ENCODE measurements at regions not wholly inside any gene's neighbourhood (a gene's known extent, or its start where the extent isn't known, plus 50 kb on each side); places are given as distances from the start of the nearest gene placed in this dataset.

DNA sequence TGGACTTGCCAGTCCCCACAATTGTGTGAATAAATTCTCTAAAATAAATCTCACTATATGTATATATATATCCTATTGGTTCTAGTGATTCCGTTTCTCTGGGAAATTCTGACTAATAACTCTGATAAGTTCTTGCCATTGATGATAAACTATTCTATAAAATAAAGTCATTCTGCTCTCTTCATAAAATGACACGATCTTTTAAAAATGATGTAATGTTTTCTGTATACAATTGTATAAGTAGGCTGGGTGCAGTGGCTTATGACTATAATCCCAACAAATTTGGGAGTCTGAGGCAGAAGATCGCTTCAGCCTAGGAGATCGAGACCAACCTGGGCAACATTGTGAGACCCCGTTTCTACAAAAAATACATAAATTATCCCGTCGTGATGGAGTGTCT lies 541.0 kb upstream of the ADGRL4 start:
- Histone ChIP-seq H3K9me3 (ENCODE audit: control insufficient read depth in 5 of 5, low read length in 5 of 5) (no peaks in the 10 kb centered on the region), H3K27ac (ENCODE audit: low read depth, low read length) (no peak overlapping the region), H3K36me3 (ENCODE audit: control insufficient read depth in 5 of 5, insufficient read depth in 5 of 5, low read length in 5 of 5) (no peaks in the 10 kb centered on the region), H3K4me1 (ENCODE audit: control insufficient read depth in 5 of 5, insufficient read depth in 5 of 5, low read length in 5 of 5) (no peaks in the 10 kb centered on the region), H3K27me3 (ENCODE audit: control insufficient read depth in 5 of 5, insufficient read depth in 4 of 5, low read length in 5 of 5) (no peaks in the 10 kb centered on the region), H3K4me3 (ENCODE audit: low read depth in 1 of 5, low read length in 5 of 5) (no peak overlapping the region), H3K9ac (ENCODE audit: low read length in 5 of 5) (no peak overlapping the region)

DNA sequence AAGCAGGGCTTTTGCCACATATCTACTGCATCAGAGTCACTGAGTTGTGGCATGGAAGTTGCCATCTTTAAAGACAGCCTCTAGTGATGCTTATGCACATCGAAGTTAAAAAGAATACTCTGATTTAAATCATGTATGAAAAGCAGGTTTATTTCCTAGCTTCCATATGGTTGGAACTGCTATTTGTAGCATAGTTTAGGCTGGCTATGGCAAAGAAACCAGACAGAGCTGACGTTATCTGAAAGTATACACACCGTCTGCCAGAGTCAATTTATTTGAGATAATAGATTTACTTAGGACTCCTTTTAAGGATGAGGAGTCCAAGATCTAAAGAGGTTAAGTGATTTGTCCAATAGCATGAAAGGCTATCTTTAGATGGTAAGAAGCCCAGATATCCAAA lies 536.9 kb upstream of the ADGRL4 start:
- Histone ChIP-seq H3K4me3 (ENCODE audit: low read depth in 1 of 5, low read length in 5 of 5) (no peak overlapping the region), H3K36me3 (ENCODE audit: control insufficient read depth in 5 of 5, insufficient read depth in 5 of 5, low read length in 5 of 5) (no peaks in the 10 kb centered on the region), H3K9ac (ENCODE audit: low read length in 5 of 5) (no peak overlapping the region), H3K4me1 (ENCODE audit: control insufficient read depth in 5 of 5, insufficient read depth in 5 of 5, low read length in 5 of 5) (no peaks in the 10 kb centered on the region), H3K27ac (ENCODE audit: low read depth, low read length) (no peak overlapping the region), H3K27me3 (ENCODE audit: control insufficient read depth in 5 of 5, insufficient read depth in 4 of 5, low read length in 5 of 5) (no peaks in the 10 kb centered on the region), H3K9me3 (ENCODE audit: control insufficient read depth in 5 of 5, low read length in 5 of 5) (no peaks in the 10 kb centered on the region)

DNA sequence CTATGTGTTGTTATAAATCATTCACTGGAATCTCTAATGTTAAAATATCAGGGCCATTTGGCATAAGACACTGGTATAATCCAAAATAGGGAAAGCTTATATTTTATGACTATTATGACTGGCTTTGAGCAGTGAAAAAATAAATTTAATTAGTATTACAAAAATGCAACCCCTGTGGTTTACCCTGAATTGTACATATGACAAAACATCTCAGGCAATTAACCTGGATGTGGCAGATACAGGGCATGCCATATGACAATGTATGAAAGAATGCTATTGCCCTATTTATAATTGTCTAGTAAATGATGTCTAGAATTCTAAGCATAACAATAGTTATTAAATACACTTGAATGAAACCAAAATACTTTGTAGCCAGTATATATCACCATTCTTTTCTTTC lies 532.5 kb upstream of the ADGRL4 start:
- Histone ChIP-seq H3K27ac (ENCODE audit: low read depth, low read length) (no peak overlapping the region), H3K4me3 (ENCODE audit: low read depth in 1 of 5, low read length in 5 of 5) (no peak overlapping the region), H3K9ac (ENCODE audit: low read length in 5 of 5) (no peak overlapping the region), H3K4me1 (ENCODE audit: control insufficient read depth in 5 of 5, insufficient read depth in 5 of 5, low read length in 5 of 5) (no peaks in the 10 kb centered on the region), H3K36me3 (ENCODE audit: control insufficient read depth in 5 of 5, insufficient read depth in 5 of 5, low read length in 5 of 5) (no peaks in the 10 kb centered on the region), H3K9me3 (ENCODE audit: control insufficient read depth in 5 of 5, low read length in 5 of 5) (no peaks in the 10 kb centered on the region), H3K27me3 (ENCODE audit: control insufficient read depth in 5 of 5, insufficient read depth in 4 of 5, low read length in 5 of 5) (no peaks in the 10 kb centered on the region)

DNA sequence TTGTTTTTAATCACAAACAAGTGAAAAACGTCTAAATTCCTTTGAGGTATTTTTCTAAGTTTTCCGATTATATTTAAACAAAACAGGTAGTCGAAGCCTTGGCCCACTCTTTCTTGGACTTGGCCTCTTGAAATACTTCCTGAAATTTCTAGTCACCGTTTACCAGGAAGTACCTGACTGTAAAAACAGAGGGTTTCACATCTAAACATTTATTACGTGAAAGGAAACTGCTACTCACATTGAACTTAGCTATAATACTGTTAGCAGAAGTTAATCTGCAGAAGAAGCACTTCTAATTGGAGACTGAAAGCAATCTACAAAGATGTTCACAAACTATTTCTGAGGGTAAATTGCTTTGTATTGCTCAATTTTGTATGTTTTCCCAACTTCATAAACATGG lies 526.0 kb upstream of the ADGRL4 start:
- no peak overlapping the region for H3K27ac ChIP-seq (ENCODE audit: low read depth, low read length)
- no peaks in the 10 kb centered on the region for H3K27me3 ChIP-seq (ENCODE audit: control insufficient read depth in 5 of 5, insufficient read depth in 4 of 5, low read length in 5 of 5)
- no peaks in the 10 kb centered on the region for H3K4me1 ChIP-seq (ENCODE audit: control insufficient read depth in 5 of 5, insufficient read depth in 5 of 5, low read length in 5 of 5)
- H3K9ac ChIP-seq (ENCODE audit: low read length in 5 of 5) = no peak overlapping the region
- no peak overlapping the region for H3K4me3 ChIP-seq (ENCODE audit: low read depth in 1 of 5, low read length in 5 of 5)
- no peaks in the 10 kb centered on the region for H3K9me3 ChIP-seq (ENCODE audit: control insufficient read depth in 5 of 5, low read length in 5 of 5)
- no peaks in the 10 kb centered on the region for H3K36me3 ChIP-seq (ENCODE audit: control insufficient read depth in 5 of 5, insufficient read depth in 5 of 5, low read length in 5 of 5)

DNA sequence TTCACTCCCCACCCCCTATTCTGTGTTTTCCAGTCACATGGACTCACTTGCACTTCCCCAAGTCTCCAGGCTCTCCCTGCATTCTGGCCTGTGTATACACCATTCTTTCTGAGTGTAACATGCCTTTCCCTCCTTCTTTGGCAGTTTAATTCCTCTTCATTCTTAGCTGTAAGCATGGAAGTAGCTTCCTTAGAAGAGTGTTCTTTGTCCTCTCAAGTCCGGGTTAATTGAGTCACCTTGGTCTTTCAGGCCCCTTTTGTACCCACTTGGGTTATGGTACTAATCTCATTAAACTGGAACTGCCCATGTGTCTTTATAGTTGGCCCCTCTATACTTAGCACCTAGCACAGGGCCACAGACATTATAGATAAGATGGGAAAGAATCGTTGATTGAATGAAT lies 525.3 kb upstream of the ADGRL4 start:
- Histone ChIP-seq H3K27ac (ENCODE audit: low read depth, low read length) (no peak overlapping the region), H3K4me3 (ENCODE audit: low read depth in 1 of 5, low read length in 5 of 5) (no peak overlapping the region), H3K4me1 (ENCODE audit: control insufficient read depth in 5 of 5, insufficient read depth in 5 of 5, low read length in 5 of 5) (no peaks in the 10 kb centered on the region), H3K9ac (ENCODE audit: low read length in 5 of 5) (no peak overlapping the region), H3K36me3 (ENCODE audit: control insufficient read depth in 5 of 5, insufficient read depth in 5 of 5, low read length in 5 of 5) (no peaks in the 10 kb centered on the region), H3K27me3 (ENCODE audit: control insufficient read depth in 5 of 5, insufficient read depth in 4 of 5, low read length in 5 of 5) (no peaks in the 10 kb centered on the region), H3K9me3 (ENCODE audit: control insufficient read depth in 5 of 5, low read length in 5 of 5) (no peaks in the 10 kb centered on the region)

DNA sequence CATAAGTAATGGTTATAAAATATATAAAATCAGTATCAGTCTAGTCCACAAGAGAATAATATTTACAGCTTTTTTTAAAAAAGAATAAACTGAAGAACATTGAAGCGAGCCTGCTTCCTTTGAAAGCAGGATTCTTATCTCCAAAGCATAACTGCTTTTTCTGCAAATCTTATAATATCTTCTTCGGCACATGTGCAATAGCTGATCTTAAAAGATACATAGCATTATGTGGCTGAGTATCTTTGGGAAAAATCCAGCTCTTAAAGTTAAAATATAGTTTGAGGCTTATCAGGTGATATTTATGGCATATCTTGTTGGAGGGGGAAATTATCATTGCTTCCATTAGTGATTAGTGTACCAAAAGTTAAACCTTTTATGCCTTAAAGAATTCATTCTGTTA lies 523.9 kb upstream of the ADGRL4 start:
- Histone ChIP-seq H3K9me3 (ENCODE audit: control insufficient read depth in 5 of 5, low read length in 5 of 5) (no peaks in the 10 kb centered on the region), H3K36me3 (ENCODE audit: control insufficient read depth in 5 of 5, insufficient read depth in 5 of 5, low read length in 5 of 5) (no peaks in the 10 kb centered on the region), H3K4me1 (ENCODE audit: control insufficient read depth in 5 of 5, insufficient read depth in 5 of 5, low read length in 5 of 5) (no peaks in the 10 kb centered on the region), H3K9ac (ENCODE audit: low read length in 5 of 5) (no peak overlapping the region), H3K4me3 (ENCODE audit: low read depth in 1 of 5, low read length in 5 of 5) (no peak overlapping the region), H3K27me3 (ENCODE audit: control insufficient read depth in 5 of 5, insufficient read depth in 4 of 5, low read length in 5 of 5) (no peaks in the 10 kb centered on the region), H3K27ac (ENCODE audit: low read depth, low read length) (no peak overlapping the region)

DNA sequence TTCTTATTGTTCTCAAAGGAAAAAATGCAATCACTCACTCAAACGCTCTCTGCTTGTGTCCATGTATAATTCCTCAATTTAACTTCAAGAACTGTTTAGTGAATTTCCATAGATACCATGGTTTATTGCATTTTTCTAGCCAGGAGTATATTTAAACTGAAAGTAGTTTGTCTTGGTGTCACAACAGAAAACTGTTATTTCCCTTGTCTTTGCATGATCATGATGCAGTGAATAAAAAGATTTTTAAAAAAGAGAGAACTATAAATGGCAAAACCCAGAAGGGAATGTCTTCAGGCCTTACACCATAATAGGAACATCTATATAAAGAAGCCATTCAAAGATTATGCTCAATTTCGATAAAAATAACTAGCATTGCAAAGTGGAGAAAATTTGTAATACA lies 523.5 kb upstream of the ADGRL4 start:
- Histone ChIP-seq H3K4me1 (ENCODE audit: control insufficient read depth in 5 of 5, insufficient read depth in 5 of 5, low read length in 5 of 5) (no peaks in the 10 kb centered on the region), H3K36me3 (ENCODE audit: control insufficient read depth in 5 of 5, insufficient read depth in 5 of 5, low read length in 5 of 5) (no peaks in the 10 kb centered on the region), H3K27me3 (ENCODE audit: control insufficient read depth in 5 of 5, insufficient read depth in 4 of 5, low read length in 5 of 5) (no peaks in the 10 kb centered on the region), H3K9me3 (ENCODE audit: control insufficient read depth in 5 of 5, low read length in 5 of 5) (no peaks in the 10 kb centered on the region), H3K9ac (ENCODE audit: low read length in 5 of 5) (no peak overlapping the region), H3K27ac (ENCODE audit: low read depth, low read length) (no peak overlapping the region), H3K4me3 (ENCODE audit: low read depth in 1 of 5, low read length in 5 of 5) (no peak overlapping the region)

DNA sequence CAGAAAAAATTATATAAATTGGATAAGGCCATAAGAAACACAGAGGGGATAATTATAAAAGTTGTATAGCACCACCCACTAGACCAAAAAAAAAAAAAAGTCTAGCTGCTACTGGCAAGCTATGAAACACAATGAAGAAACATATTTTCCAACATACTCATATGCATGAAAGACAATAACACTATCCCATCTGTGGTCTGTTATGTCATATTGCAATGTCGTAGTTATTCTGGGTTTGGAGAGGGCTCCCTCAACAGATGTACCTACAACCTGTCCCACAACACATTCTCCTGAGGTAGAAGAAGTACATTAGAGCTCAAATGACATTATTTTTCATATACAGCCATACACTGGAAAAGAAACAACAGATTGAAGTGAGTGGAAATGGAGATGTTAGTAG lies 517.6 kb upstream of the ADGRL4 start:
- H3K9me3 ChIP-seq (ENCODE audit: control insufficient read depth in 5 of 5, low read length in 5 of 5) = peaks cover 0 to 6% (median 4%) of the 10 kb centered on the region in 5 donors
- H3K27me3 ChIP-seq (ENCODE audit: control insufficient read depth in 5 of 5, insufficient read depth in 4 of 5, low read length in 5 of 5) = no peaks in the 10 kb centered on the region
- no peak overlapping the region for H3K9ac ChIP-seq (ENCODE audit: low read length in 5 of 5)
- no peaks in the 10 kb centered on the region for H3K36me3 ChIP-seq (ENCODE audit: control insufficient read depth in 5 of 5, insufficient read depth in 5 of 5, low read length in 5 of 5)
- H3K27ac ChIP-seq (ENCODE audit: low read depth, low read length) = no peak overlapping the region
- H3K4me1 ChIP-seq (ENCODE audit: control insufficient read depth in 5 of 5, insufficient read depth in 5 of 5, low read length in 5 of 5) = no peaks in the 10 kb centered on the region
- no peak overlapping the region for H3K4me3 ChIP-seq (ENCODE audit: low read depth in 1 of 5, low read length in 5 of 5)

DNA sequence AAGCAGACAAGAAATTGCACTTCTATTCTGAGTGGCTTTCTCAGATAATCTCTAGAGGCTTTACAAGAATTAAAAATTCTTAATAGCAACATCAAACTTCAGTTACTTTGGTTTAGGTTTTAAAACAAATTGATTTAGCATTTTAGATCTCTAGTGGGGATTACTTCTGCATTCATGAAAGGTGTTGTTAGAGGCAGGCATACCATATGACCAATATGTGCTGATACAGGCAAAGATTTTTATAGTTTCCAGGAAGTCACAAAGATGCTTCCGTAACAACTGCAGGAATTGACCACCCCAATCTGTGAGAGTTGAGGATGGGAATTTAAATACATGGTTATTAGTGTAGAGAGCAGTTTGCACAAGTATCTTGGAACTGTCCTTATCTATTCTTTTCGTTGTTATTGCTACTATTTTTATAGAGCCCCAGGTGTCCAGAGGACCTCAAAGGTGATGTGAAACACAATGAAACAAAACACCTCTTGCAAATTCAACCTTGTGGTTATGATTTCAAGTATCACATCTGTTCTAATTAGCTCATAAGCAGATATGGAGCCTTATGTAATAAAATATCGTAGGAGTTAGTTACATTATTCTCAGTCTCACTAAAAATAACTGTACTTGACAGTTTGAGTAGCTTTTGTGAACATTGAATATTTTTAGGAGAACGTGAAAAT lies 512.7 kb upstream of the ADGRL4 start:
- Histone ChIP-seq H3K27me3 (ENCODE audit: control insufficient read depth in 5 of 5, insufficient read depth in 4 of 5, low read length in 5 of 5) (no peaks in the 10 kb centered on the region), H3K27ac (ENCODE audit: low read depth, low read length) (no peak overlapping the region), H3K4me3 (ENCODE audit: low read depth in 1 of 5, low read length in 5 of 5) (no peak overlapping the region), H3K36me3 (ENCODE audit: control insufficient read depth in 5 of 5, insufficient read depth in 5 of 5, low read length in 5 of 5) (no peaks in the 10 kb centered on the region), H3K4me1 (ENCODE audit: control insufficient read depth in 5 of 5, insufficient read depth in 5 of 5, low read length in 5 of 5) (no peaks in the 10 kb centered on the region), H3K9me3 (ENCODE audit: control insufficient read depth in 5 of 5, low read length in 5 of 5) (peaks cover 0 to 6% (median 4%) of the 10 kb centered on the region in 5 donors), H3K9ac (ENCODE audit: low read length in 5 of 5) (no peak overlapping the region)

DNA sequence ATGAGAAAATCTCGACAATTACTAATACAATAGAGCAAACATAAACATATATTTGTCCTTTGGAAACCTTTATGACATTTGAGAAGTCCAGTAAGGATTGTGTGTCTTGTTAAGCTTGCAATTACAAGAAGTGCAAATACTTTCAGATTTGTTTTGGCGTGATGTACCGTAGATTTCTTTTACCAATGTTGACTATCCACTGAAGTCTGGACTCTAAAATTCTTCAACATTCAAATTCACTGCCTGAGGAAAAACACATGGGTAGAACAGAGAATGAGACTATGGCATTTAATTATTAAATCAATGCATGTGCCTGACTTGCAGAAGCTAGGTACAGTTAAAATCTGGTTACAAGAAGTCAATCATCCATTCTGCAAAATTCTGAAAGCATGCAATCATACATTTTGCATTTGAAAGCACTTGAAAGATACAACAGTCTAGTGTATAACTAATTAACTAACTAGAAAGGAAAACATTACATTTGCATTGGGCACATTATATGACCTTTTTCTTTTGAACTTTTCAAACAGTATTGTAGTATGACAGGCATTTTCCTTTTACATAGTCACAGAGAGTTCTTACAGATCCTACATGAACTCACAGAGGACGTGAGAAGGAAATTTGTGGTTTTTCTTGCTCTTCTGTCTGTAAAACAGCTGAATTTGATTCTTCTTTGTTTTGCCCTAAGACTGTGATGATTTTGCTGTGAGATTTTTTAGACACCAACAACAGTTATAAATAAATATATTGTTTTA lies 511.1 kb upstream of the ADGRL4 start:
- H3K4me3 ChIP-seq (ENCODE audit: low read depth in 1 of 5, low read length in 5 of 5) = no peak overlapping the region
- peaks cover 0 to 6% (median 0%) of the 10 kb centered on the region in 5 donors for H3K9me3 ChIP-seq (ENCODE audit: control insufficient read depth in 5 of 5, low read length in 5 of 5)
- no peaks in the 10 kb centered on the region for H3K4me1 ChIP-seq (ENCODE audit: control insufficient read depth in 5 of 5, insufficient read depth in 5 of 5, low read length in 5 of 5)
- H3K27me3 ChIP-seq (ENCODE audit: control insufficient read depth in 5 of 5, insufficient read depth in 4 of 5, low read length in 5 of 5) = no peaks in the 10 kb centered on the region
- H3K27ac ChIP-seq (ENCODE audit: low read depth, low read length) = no peak overlapping the region
- H3K36me3 ChIP-seq (ENCODE audit: control insufficient read depth in 5 of 5, insufficient read depth in 5 of 5, low read length in 5 of 5) = no peaks in the 10 kb centered on the region
- H3K9ac ChIP-seq (ENCODE audit: low read length in 5 of 5) = no peak overlapping the region
